Retinal pigment epithelial cell (primary cell): ENCODE measurements at regions not wholly inside any gene's neighbourhood (a gene's known extent, or its start where the extent isn't known, plus 50 kb on each side); places are given as distances from the start of the nearest gene placed in this dataset.

ENCODE experiments used
- DNase-seq: peaks from one replicate; pipeline ENCODE4 v3.0.0-alpha.2; 2010; ENCODE audit warnings: low read depth
- H3K4me3 ChIP-seq: 2 replicates; pipeline ENCODE4 v1.5.1; 2011; ENCODE audit warnings: mild to moderate bottlenecking, low read length, control low read depth, moderate library complexity
- CTCF ChIP-seq: conservative IDR thresholded peaks from 2 replicates; pipeline ENCODE4 v1.5.1; 2011; ENCODE audit warnings: low read depth, low read length, control low read depth, inconsistent platforms

GRCh38 chrX:113586281-113586898 lies 745.8 kb upstream of the AMOT start:
- no peak for TF ChIP-seq CTCF
- no peak for DNase-seq
- H3K4me3 ChIP-seq: no peak overlapping the region

GRCh38 chrX:113580486-113580885 lies 739.9 kb upstream of the AMOT start:
- no peak for TF ChIP-seq CTCF
- no peak for DNase-seq
- H3K4me3 ChIP-seq: no peak overlapping the region

DNA sequence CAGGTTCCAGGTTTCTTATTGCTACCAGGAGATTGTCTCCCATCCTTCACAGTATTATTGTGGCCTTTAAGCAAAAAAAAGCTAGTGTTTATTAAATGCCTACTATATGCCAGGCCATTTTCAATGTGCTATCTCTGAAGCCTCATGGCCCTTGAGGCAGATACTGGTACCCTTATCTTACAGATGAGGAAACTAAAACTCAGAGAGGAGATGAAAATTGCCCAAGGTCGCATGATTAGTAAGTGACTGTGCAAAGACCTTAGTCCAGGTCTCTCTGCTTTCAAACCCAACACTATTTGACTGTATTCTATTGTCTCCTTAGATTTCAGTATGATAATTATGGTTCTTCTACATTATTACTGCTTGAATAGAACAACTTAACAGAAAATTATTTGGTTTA lies 717.9 kb upstream of the AMOT start:
- no peak for DNase-seq
- no peak overlapping the region for H3K4me3 ChIP-seq
- TF ChIP-seq CTCF: no peak

- no peak for TF ChIP-seq CTCF
- no peak overlapping the region for H3K4me3 ChIP-seq
- DNase-seq: peak; percentile 32
These were observed 711.3 kb upstream of the AMOT start for GRCh38 chrX:113551919-113552318.

- no peak for DNase-seq
- no peak for TF ChIP-seq CTCF
- no peak overlapping the region for H3K4me3 ChIP-seq
These were observed 707.8 kb upstream of the AMOT start for GRCh38 chrX:113548308-113549015.

- TF ChIP-seq CTCF: no peak
- H3K4me3 ChIP-seq: no peak overlapping the region
- DNase-seq: no peak
These were observed 704.4 kb upstream of the AMOT start for GRCh38 chrX:113545040-113545439.
